SU-DHL-6 (cell line): ENCODE measurements at regions not wholly inside any gene's neighbourhood (a gene's known extent, or its start where the extent isn't known, plus 50 kb on each side); places are given as distances from the start of the nearest gene placed in this dataset.
"Not testable (repeated sequence)": the region's sequence is repeated elsewhere in the genome, so short reads cannot be mapped to it uniquely, and the experiment has no call there.

Experiments
- H2AFZ ChIP-seq: fragments of 200-600 bp; sonication (generic); 2 replicates; pipeline ENCODE4 v1.6.1; 2014; ENCODE audit warnings: low read depth, mild to moderate bottlenecking, moderate library complexity, mixed read lengths, antibody characterized with exemption, low read length; ENCODE audit not compliant: severe bottlenecking
- H3F3A ChIP-seq: fragments of 200-600 bp; shearing (Covaris generic); 2 replicates; pipeline ENCODE4 v1.6.0; 2016; ENCODE audit warnings: antibody characterized with exemption, mild to moderate bottlenecking; ENCODE audit not compliant: insufficient read depth
- H3K27ac ChIP-seq: fragments of 200-600 bp; sonication (generic); 2 replicates; pipeline ENCODE4 v1.5.1; 2016; ENCODE audit warnings: low read depth, mild to moderate bottlenecking, low read length, moderate library complexity, mixed read lengths
- H3K27me3 ChIP-seq: fragments of 200-600 bp; sonication (generic), shearing (Covaris generic); 2 replicates; pipeline ENCODE4 v1.6.0; 2014; ENCODE audit warnings: mild to moderate bottlenecking, low read length
- H3K36me3 ChIP-seq: fragments of 200-600 bp; sonication (generic); 2 replicates; pipeline ENCODE4 v1.6.1; 2014; ENCODE audit warnings: mild to moderate bottlenecking, low read length, mixed read lengths
- H3K4me2 ChIP-seq: fragments of 300-600, 200-600 bp; shearing (Covaris generic), sonication (generic); 2 replicates; pipeline ENCODE4 v1.6.0; 2014; ENCODE audit warnings: low read length, low read depth, mild to moderate bottlenecking; ENCODE audit not compliant: poor library complexity, severe bottlenecking
- H3K4me3 ChIP-seq: fragments of 200-600 bp; sonication (generic); 2 replicates; pipeline ENCODE4 v1.5.1; 2014; ENCODE audit warnings: antibody characterized with exemption, low read length, mild to moderate bottlenecking, mixed read lengths; ENCODE audit not compliant: insufficient read depth, poor library complexity, severe bottlenecking
- H3K79me2 ChIP-seq: fragments of 200-600 bp; sonication (generic); 2 replicates; pipeline ENCODE4 v1.6.1; 2014; ENCODE audit warnings: mild to moderate bottlenecking, low read length, moderate library complexity; ENCODE audit not compliant: insufficient read depth
- H3K9ac ChIP-seq: fragments of 200-600 bp; sonication (generic); 2 replicates; pipeline ENCODE4 v1.7.0; 2014; ENCODE audit warnings: mild to moderate bottlenecking, low read length
- H3K9me2 ChIP-seq: fragments of 200-600 bp; sonication (generic); replicated peaks from 2 replicates; pipeline ENCODE4 v1.6.1; 2014; ENCODE audit warnings: low read length; ENCODE audit not compliant: insufficient read depth
- H3K9me3 ChIP-seq: fragments of 200-600 bp; sonication (generic); 2 replicates; pipeline ENCODE4 v1.6.1; 2014; ENCODE audit warnings: low read length, mixed read lengths; ENCODE audit not compliant: insufficient read depth
- H4K20me1 ChIP-seq: fragments of 200-600 bp; sonication (generic); 2 replicates; pipeline ENCODE4 v1.6.1; 2014; ENCODE audit warnings: low read depth, mild to moderate bottlenecking, antibody characterized with exemption, low read length, moderate library complexity, mixed read lengths
- EZH2phosphoT487 ChIP-seq: fragments of 200-600 bp; sonication (generic), shearing (Covaris generic); conservative IDR thresholded peaks from 2 replicates; pipeline ENCODE4 v1.6.1; 2018; ENCODE audit warnings: mild to moderate bottlenecking, antibody characterized with exemption, low read length, moderate library complexity, mixed read lengths
- TF ChIP-seq, protein P1 (sequence below): fragments of 200-600 bp; sonication (generic); IDR thresholded peaks from one replicate; pipeline ENCODE4 v1.5.1; 2017; ENCODE audit warnings: antibody characterized with exemption, mild to moderate bottlenecking, low read length, moderate library complexity; ENCODE audit not compliant: insufficient read depth, poor library complexity, severe bottlenecking

DNA sequence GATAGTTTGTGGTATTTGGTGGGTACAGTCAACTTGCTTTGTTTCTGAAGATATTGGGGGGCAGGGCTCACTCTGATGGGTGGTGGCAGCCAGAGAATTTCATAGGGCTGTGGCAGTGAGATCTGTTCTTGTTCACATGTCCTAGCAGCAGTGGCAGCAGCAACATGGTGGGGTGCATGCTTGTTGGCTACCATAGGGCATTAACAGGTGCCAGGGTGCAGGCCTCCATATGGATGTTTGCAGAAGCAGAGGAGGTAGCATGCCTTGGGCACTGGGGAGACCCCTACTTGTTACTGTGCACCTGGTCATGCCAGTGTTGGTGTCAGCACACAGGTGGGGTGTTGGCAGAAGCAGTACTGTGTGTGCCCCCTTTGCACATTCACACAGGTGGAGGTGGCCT, 96.3 kb upstream of the ZC4H2 start:
- H3F3A ChIP-seq: no peaks in the 10 kb centered on the region
- H3K27ac ChIP-seq: no peak overlapping the region
- no peak overlapping the region for H3K9ac ChIP-seq
- H3K79me2 ChIP-seq: no peaks in the 10 kb centered on the region
- H4K20me1 ChIP-seq: no peaks in the 10 kb centered on the region
- H3K4me3 ChIP-seq: no peak overlapping the region
- no peaks in the 10 kb centered on the region for H3K36me3 ChIP-seq
- H3K4me2 ChIP-seq: no peak overlapping the region
- H2AFZ ChIP-seq: no peak overlapping the region
- H3K27me3 ChIP-seq: no peaks in the 10 kb centered on the region
- H3K9me2 ChIP-seq: no peaks in the 10 kb centered on the region
- H3K9me3 ChIP-seq: no peaks in the 10 kb centered on the region
- TF ChIP-seq, protein P1, sequence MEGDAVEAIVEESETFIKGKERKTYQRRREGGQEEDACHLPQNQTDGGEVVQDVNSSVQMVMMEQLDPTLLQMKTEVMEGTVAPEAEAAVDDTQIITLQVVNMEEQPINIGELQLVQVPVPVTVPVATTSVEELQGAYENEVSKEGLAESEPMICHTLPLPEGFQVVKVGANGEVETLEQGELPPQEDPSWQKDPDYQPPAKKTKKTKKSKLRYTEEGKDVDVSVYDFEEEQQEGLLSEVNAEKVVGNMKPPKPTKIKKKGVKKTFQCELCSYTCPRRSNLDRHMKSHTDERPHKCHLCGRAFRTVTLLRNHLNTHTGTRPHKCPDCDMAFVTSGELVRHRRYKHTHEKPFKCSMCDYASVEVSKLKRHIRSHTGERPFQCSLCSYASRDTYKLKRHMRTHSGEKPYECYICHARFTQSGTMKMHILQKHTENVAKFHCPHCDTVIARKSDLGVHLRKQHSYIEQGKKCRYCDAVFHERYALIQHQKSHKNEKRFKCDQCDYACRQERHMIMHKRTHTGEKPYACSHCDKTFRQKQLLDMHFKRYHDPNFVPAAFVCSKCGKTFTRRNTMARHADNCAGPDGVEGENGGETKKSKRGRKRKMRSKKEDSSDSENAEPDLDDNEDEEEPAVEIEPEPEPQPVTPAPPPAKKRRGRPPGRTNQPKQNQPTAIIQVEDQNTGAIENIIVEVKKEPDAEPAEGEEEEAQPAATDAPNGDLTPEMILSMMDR: no peak
- no peak for TF ChIP-seq EZH2phosphoT487

- not testable (repeated sequence) for H4K20me1 ChIP-seq, H3K4me2 ChIP-seq, H3K9me3 ChIP-seq
Measured at GRCh38 chrX:65058626-65059025, 82.4 kb upstream of the ZC4H2 start.

DNA sequence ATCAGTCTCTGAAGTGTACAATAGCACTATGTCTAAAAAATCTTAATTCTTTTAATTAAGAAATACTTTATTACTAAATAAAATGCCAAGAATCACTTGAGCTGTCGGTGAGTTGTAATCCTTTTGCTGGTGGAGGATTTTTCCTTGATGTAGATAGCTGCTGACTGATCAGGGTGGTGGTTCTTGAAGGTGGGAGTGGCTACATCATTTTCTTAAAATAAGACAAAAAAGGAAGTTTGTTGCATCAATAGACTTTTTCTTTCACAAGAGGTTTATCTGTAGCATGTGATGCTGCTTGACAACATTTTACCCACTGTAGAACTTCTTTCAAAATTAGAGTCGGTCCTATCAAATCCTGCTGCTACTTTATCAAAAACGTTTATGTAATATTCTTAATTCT, 68.8 kb upstream of the ZC4H2 start:
- no peaks in the 10 kb centered on the region for H3K36me3 ChIP-seq
- H3K27me3 ChIP-seq: no peaks in the 10 kb centered on the region
- no peaks in the 10 kb centered on the region for H3F3A ChIP-seq
- H3K79me2 ChIP-seq: no peaks in the 10 kb centered on the region
- H3K4me2 ChIP-seq: no peak overlapping the region
- H3K4me3 ChIP-seq: no peak overlapping the region
- no peak overlapping the region for H2AFZ ChIP-seq
- no peaks in the 10 kb centered on the region for H4K20me1 ChIP-seq
- no peak overlapping the region for H3K9ac ChIP-seq
- TF ChIP-seq, protein P1: no peak
- TF ChIP-seq EZH2phosphoT487: no peak
- no peak overlapping the region for H3K27ac ChIP-seq
- no peaks in the 10 kb centered on the region for H3K9me3 ChIP-seq
- no peaks in the 10 kb centered on the region for H3K9me2 ChIP-seq

More at GRCh38 chrX:65058626-65059025, 82.4 kb upstream of the ZC4H2 start:
- H3K9me2 ChIP-seq, H3K4me3 ChIP-seq, H3K27ac ChIP-seq, H3K79me2 ChIP-seq, H3K27me3 ChIP-seq, H3F3A ChIP-seq, H3K9ac ChIP-seq, H2AFZ ChIP-seq, H3K36me3 ChIP-seq: not testable (repeated sequence)

DNA sequence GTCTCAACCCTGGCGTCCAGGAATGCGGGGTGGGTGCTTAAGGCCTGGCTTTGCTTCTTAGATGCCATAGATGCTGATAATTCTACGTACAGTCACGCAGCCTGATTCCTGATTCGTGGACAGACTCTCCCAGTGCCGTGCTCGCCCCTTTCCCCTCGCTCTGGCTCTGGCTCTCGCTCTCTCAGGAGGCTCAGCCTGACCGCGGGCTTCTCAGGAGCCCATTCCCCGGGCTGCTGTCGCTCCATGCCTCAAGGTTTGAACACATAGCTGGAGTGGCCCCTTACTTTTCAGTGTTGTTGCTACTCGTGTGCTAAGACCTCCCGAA, 59.2 kb upstream of the ZC4H2 start:
- Histone ChIP-seq H3K9me2 (no peaks in the 10 kb centered on the region), H3K4me3 (peak overlapping the region; percentile 57), H4K20me1 (no peaks in the 10 kb centered on the region), H3K27ac (no peak overlapping the region; the same call in 1 of the 2 replicates), H3K9me3 (no peaks in the 10 kb centered on the region), H3F3A (no peaks in the 10 kb centered on the region), H2AFZ (peak overlapping the region; percentile 89), H3K27me3 (no peaks in the 10 kb centered on the region), H3K79me2 (no peaks in the 10 kb centered on the region), H3K9ac (peak overlapping the region; percentile 60), H3K4me2 (peak overlapping the region; percentile 56), H3K36me3 (no peaks in the 10 kb centered on the region)
- TF ChIP-seq, protein P1: no peak
- no peak for TF ChIP-seq EZH2phosphoT487
